NOMO-1 (cell line): ENCODE measurements at regions not wholly inside any gene's neighbourhood (a gene's known extent, or its start where the extent isn't known, plus 50 kb on each side); places are given as distances from the start of the nearest gene placed in this dataset.
"Not testable (repeated sequence)": the region's sequence is repeated elsewhere in the genome, so short reads cannot be mapped to it uniquely, and the experiment has no call there.

Experiments used
- DNase-seq, 2 experiments: peaks; one replicate each; lab custom pipeline; 2025; ENCODE audit not compliant: unreplicated experiment in 2 of 2; lab: John Stamatoyannopoulos, UW

DNA sequence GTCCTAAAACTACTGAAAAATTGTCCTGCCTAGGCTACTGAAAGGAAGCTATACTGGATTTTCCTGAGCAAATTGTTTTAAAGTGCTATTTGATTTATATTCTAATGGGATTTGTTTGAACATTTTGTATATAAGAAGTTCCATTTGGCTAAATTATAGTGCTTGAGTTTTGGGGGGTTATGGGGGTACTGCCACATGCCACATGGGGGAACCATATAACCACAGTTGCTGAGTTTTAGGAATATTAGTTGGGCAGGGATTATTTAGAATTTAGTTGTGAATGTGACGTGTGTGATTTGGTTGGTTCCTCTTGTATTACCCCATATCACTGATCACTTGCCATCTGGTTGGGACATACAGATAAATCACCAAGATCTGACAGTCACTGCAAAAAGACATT, 224.5 kb upstream of the TAPT1 start:
- DNase-seq = no peak

DNA sequence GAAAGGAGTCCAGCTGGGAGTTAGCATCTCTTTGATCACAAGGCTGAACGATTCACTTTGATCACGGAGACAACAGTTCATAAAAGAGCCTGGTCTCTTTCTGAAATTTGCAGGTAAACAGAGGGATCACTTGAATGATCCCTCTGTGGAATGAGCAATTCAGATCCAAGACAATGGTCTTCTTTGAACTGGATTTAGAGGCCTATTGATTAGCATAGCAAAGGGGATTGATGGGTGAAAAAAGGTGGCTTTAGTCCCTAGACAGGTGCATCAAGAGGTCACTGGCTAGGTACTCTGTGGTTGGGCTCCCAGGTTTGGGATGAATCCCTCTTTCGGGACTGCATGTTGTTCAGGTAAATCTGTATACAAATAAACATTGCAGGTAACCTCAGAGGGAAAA, 223.8 kb upstream of the TAPT1 start:
- DNase-seq = no peak

DNA sequence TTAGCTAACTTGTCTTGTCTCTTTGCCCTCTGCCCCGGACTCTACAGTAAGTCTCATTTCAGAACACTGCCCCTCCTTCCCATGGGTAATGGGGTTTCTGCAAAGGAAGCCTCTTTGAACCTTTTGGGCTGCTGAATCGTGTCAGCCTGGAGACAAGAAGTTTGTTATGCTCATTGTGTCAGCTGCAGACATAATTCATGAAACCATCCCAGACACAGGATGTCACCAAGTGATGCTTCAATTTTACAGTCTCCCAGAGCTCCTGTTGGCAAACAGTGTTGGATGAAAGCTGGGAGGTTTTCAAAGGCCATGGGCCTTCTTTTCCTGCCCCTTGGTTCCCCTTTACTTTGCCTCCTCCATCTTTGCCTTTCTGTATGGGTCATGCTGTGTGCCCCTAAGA, 223.1 kb upstream of the TAPT1 start:
- no peak for DNase-seq

DNA sequence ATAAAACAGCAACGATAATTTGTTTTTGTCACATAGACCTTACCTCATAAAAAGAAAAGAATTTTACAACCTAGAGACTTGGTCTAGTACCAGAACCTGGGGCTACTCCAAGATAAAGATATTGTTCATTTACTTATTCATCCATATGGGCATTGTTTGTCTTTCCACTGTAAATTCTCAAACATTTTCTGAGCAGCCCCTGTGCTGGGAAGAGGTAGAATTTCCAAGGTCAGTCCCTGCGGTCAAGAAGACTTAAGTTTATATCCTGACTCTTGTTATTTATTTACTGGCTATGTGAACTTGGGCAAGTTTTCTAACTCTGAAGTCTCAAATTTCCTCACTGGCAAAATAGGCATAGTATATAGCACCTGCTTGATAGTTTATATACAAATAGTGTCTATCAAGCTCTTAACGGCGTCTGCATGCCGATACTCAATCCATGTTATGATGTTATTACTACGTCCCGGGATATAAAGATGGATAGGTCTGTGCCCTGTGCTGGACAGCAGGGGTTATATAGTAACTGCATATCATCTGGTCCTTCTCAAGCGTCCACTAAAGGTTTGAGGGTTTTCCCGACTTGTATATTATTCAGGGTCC, 222.1 kb upstream of the TAPT1 start:
- no peak for DNase-seq

DNA sequence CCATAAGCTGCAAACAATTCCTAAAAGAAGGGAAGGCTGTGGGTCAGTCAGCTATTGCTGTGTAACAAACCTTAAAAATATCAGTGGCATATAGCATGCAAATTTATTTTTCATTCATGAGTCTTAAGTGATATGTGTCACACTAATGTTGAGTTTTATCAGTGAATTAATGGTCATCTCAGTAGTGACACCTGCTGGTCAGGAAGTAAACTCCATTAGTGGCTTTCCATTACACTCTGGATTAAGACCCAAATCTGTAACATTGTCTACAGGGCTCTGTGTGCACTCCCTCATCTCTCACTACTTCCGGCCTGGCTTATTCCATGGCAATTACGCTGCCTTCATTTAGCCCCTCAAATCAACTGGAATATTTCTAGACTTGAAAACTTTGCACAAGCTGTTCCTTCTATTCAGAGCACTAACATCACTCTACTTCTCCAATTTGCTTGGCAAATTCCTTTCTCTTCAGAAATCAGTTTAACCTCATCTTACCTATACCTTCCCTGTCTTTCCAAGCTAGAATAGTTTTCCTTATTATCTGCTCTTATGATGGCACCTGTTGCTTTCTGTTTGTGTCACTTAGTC, 217.3 kb upstream of the TAPT1 start:
- peak in 1 of 2 experiments; percentile 10 for DNase-seq

DNA sequence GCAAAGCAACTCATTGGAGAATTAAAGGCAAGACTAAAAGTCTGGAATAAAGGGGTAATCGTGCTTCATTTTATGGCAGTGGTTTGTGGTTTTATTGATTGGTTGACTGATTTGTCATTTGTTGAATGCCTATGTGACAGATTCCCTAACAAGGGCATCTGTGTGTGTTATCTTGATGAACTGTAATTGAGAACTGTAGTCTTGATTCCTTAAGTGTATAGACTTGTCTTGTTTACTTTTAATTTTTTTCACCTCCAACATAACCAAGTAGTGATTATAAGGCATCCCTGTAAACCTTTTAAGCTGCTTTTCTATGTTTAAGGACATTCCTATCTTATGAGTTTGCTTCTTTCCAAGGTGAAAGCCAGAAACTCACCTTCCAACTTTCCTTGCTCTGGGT, 216.0 kb upstream of the TAPT1 start:
- DNase-seq = no peak

DNA sequence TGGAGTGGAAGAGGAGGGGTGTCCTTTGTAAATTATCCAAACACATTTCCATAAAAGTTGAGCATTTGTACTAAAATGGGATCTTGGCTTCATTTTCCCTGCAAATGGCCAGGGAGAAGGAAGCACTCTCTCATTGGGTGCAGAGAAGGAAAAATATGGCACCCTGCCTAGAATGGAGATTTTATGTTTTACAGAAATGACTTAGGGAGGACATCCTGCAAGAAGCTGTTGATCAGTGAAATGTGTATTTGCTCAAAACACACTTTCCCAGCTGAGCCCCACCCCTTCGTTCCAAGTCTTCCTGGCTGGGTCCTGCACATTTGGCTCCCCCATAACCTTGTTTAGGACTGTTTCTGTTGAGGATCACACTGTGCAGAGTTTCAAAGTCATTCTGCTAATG, 213.5 kb upstream of the TAPT1 start:
- no peak for DNase-seq

DNA sequence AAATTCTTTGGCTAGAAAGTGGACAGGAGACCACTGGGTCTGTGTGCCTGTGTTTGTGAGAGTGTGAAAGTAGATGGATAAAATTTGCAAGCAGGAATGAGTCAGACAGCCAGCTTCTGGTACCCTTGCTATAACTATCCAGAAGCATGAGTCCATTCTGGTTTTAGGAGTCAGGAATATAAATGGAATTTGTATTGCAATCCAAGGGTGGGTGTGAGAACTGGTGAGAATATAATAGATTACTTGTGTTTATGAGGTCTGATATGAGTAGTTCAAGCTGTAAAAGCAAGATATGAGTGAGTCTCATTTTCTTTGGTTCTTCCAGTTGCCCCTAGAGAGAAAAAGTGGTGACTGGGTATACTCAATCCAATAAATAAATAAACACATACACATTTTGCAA, 212.7 kb upstream of the TAPT1 start:
- DNase-seq = no peak

DNA sequence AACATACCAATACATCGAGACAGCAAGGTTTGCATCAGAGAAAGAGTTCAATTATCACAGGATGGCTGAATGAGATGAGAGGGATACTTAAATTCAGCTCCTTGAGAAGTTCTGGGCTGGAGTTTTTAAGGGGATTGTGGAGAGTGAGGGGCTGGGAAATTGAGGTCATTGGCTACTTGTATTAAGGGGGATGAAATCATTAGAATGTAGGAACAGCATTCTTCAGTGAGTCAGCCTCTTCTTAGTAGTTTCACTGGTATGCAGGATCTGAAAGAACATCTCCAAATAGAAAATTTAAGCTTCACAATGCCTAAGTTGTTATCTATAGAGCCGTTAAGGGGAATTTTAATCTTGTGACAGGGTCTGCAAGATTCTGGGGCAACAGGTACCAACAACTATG, 211.6 kb upstream of the TAPT1 start:
- no peak for DNase-seq

DNA sequence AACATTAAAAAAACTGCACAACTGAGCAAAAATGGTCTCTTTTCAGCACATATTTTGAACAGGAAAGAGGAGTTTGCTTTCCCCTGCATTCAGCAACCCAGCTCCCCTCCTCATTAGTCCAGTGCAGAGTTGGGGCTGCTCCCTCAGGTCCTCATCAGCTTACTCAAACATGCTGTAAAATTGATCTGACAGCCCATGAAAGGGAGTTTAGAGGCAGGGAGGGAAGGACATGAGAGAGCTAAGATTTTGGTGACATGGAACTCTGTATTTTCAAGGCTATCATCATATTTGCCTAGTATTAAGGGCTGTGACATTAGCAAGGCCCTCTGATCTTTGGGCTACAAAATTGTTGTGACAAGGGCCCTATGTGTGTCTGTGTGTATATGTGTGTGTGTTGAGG, 205.6 kb upstream of the TAPT1 start:
- no peak for DNase-seq

DNA sequence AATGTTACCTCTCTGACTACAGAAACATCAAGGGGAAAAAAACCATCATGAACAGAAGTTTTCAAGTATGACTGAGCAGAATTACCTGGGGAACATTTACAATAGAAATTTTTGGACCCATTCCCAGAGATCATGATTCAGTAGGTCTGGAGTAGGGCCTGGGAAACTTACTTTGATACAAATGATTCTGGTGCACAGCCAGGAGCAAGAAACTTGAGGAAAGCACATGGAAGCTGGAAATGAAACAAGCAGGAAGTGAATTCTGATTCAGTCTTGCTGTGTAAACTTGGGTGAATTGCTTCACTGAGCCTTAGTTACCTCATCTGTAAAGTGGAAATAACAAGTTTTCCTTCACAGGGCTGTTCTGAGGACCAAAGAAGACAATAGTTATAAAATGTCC, 192.5 kb upstream of the TAPT1 start:
- no peak for DNase-seq

DNA sequence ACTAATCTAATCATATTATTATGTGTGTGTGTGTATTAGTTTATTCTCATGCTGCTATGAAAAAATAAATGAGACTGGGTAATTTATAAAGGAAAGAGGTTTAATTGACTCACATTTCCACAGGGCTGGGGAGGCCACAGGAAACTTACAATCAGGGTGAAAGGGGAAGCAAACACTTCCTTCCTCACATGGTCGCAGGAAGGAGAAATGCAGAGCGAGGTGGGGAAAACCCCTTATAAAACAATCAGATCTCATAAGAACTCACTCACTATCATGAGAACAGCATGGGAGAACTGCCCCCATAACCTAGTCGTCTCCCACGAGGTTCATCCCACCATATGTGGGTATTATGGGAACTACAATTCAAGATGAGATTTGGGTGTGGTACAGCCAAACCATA, 190.9 kb upstream of the TAPT1 start:
- no peak for DNase-seq

DNA sequence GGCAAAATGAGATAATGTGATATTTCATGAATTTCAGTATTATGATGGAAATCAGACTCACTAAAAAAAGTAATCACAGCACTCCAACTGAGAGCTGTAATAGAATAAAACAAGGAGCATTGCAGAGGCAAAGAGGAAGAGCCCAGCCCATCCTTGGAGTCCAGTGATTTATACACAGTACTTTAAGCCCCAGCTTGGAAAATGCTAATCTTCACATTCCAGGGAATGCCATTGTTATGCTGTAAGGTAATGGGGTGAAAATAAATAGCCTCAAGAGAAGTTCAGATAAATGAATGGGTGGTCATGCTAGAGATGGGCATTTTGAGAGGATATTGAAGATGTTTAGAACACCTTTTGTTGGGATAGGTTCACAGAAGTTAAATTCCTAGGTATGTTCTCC, 190.3 kb upstream of the TAPT1 start:
- DNase-seq = no peak

DNA sequence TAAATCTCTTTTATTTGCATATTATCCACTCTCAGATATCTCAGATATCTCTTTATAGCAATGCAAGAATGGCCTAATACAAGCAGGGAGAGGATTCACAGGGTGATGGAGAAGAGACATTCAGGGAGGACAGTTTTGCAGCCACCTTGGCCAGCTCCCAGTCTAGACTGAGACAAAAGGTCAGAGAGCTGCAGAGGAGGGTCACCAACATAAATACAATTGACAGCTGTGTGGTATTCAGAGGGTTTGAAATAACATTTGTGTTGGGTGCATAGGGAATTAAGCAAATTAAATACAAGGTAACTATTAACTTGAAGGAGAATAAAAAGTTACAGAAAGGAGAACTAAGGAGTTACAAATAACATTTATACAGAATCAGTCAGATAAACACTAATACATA, 189.5 kb upstream of the TAPT1 start:
- DNase-seq = no peak

DNA sequence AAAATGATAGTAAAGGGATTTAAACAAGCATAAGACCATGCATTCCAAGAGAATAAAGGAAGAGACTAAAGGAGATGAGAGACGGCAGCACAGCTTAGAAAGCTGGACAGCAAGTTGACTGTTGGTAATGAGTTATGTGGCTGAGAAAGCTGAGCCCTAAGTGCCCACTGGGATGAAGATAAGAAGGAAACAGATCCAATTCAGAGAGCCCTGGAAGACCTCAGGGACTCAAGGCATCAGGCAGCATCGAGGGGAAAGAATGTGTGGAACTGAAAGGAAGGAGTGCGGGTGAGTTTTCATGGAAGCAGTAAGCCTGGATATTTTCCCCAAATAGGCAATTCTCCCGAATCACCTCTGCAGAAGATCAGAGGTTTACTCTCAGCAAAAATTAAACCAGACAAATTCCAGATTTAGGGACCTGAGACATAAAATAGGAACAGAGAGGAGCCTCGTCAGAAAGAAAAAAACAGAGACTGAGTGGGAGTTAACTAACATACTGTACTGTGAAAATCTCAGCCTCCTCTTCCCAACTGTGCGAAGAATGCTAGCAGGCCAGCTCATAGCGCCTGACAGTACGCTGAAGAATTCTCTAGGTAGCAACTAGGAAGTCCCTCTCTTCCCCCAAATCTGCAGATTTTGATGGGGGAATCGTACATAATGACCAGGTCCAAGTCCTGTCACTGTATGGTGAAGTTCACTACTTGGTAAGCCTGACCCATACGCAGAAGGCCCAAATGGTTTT, 187.7 kb upstream of the TAPT1 start:
- no peak for DNase-seq

DNA sequence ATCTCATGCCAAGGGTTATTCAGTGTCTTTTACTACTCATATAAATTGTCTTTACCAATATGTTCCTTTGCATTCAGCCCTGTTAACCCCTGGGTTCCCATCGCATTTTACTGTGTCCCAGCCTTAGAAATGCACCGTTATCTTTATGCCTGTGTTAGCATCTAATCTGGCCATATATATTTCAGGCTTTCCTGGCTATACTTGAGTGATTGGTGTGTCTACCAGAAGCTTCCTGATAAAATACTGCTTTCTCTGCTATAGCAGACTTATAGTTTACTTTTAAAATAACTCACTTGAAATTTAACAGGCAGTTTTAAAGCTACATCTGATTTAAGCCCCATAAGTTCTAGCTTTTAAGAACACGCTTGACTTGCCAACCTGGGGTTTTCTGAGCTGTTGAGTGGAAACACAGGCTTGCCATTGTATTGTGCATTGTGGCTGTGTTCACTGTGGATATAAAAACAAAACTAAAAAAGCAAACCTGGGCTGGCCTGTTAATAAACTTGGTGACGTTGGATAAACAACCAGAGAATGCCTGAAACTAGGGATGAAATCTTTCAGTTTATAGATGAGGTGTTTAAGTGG, 185.3 kb upstream of the TAPT1 start:
- DNase-seq = no peak

DNA sequence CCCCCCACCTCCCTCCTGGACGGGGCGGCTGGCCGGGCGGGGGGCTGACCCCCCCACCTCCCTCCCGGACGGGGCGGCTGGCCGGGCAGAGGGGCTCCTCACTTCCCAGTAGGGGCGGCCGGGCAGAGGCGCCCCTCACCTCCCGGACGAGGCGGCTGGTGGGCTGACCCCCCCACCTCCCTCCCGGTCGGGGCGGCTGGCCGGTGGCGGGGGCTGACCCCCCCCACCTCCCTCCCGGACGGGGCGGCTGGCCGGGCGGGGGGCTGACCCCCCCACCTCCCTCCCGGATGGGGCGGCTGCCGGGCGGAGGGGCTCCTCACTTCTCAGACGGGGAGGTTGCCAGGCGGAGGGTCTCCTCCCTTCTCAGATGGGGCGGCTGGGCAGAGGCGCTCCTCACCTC, 166.9 kb upstream of the TAPT1 start:
- not testable (repeated sequence) for DNase-seq

DNA sequence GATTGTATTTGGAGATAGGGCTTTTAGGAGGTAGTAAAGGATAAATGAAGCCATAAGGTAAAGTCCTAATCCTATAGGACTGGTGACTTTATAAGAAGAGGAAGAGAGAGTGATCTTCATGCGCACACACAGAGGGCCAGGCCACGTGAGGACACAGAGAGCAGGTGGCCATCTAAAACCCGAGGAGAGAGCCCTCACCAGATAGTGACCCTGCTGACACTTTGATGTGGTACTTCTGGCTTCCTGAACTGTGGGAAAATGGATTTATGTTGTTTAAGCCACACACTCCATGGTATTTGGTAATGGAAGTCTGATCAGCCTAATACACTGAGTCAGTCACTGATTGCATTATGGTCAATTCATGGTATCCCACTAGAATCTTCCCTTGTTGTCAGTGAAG, 164.9 kb upstream of the TAPT1 start:
- DNase-seq = no peak

DNA sequence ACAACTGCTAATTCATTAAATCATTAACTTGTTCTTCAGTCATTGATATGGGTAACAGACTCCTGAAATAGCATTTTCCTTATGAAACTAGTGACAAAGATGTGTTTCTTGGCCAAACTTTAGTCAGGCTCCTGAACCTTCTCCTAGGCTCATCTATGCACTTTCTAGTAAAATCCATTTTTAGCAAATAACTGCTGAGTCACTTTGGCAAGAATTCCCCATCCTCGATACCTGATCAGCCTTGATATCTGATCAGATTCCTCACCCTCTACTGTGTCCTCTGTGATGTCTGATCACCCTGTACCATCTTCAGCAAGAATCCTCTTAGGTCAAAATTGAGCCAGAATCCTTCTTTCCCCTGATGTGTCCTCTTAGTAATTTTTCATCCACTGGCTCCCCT, 161.2 kb upstream of the TAPT1 start:
- DNase-seq = no peak

DNA sequence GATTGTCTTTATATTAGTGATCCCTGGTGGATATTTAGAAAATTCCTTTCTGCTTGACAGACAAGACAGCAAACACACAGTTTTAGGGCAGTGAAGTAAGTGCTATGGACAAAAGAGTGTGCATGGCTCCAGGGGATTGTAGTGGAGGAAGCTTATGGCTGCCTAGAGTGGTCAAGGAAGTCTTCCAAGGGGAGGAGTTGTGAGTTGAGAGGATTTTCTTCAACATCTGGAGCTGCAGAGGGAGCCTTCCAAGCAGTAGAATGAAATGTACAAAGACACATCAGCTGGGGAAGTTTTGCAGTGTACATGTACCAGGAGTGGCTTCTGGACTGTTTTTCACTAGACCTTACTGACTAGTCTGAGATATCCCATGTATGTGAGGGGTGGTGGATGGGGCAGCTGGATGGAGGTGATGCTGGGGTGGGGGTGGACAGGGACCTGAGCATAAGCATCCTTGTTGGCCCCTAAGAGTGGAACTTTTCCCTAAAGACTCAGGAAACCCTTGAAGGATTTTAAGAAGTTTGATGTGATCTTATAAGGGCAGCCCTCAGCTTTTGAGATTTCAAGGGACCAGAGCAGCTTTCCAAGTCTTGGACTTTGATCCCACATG, 160.5 kb upstream of the TAPT1 start:
- DNase-seq = no peak

DNA sequence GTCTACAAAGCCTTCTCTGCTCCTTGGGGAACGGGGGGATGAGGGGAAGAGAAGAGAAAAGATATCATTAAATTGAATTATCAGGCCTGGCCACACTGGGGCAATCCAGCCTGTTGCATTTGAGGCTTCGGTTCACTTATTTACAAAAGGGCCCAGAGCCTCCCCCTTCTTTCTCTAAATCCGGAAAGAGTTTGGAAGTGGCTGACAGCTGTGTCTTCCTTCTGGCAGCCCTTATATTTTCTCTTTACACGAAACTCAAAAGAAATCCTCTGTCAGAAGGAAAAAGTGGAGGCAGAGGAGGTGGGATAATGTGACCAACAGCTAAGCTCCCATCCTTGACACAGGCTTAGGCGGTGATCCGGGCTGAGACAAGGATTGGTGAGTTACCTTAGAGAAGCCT, 158.3 kb upstream of the TAPT1 start:
- DNase-seq = no peak

DNA sequence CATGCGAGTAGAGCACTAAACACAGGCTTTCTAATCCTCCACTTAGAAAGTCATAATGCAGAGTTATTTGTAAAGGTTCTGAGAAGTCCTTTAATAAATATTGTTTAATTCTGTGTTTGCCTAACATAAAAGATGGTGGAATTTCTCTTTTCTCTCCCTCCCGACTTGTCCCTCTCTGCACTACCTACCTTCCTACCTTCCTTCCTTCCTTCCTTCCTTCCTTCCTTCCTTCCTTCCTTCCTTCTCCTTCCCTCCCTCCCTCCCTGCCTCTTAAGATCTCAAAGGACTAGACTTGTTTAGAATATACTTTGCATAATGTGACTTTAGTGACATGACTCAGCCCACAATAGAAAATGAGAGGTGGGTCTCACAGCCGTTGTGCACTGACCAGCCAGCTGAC, 156.3 kb upstream of the TAPT1 start:
- DNase-seq = no peak
